A673 (cell line): ENCODE measurements at regions not wholly inside any gene's neighbourhood (a gene's known extent, or its start where the extent isn't known, plus 50 kb on each side); places are given as distances from the start of the nearest gene placed in this dataset.

Experiments used
- BruUV-seq: library from RNA; stranded (reverse); fragments of 400-500 nt; replicated peaks from 2 replicates; lab custom pipeline; 2021; lab: Mats Ljungman, UMichigan
- CTCF ChIA-PET: fragments of 300-600 bp; sonication (Branson Sonifier 250); formaldehyde crosslinking; loops from one replicate; lab custom pipeline; 2022; ENCODE audit warnings: antibody characterized with exemption; lab: Charles Lee
- POLR2A ChIA-PET: fragments of 300-600 bp; sonication (Branson Sonifier 250); formaldehyde crosslinking; loops from one replicate; lab custom pipeline; 2022; ENCODE audit warnings: antibody characterized with exemption; ENCODE audit not compliant: low non-redundant PET; lab: Charles Lee
- DNase-seq: peaks from one replicate; pipeline ENCODE4 v3.0.0-alpha.2; 2015; ENCODE audit warnings: low spot score
- H3K27ac ChIP-seq: fragments of 200-600 bp; sonication (generic); 2 replicates; pipeline ENCODE4 v1.5.1; 2016; ENCODE audit warnings: mixed run types, low read depth, mild to moderate bottlenecking, mixed read lengths, antibody characterized with exemption, low read length; ENCODE audit not compliant: poor library complexity, severe bottlenecking
- H3K27me3 ChIP-seq: fragments of 200-600 bp; sonication (generic); replicated peaks from 2 replicates; pipeline ENCODE4 v1.6.1; 2017; ENCODE audit warnings: mixed run types, low read depth, mild to moderate bottlenecking, mixed read lengths, antibody characterized with exemption, low read length; ENCODE audit not compliant: insufficient read depth, poor library complexity
- H3K36me3 ChIP-seq: fragments of 200-600 bp; sonication (generic); 2 replicates; pipeline ENCODE4 v1.6.1; 2016; ENCODE audit warnings: mixed run types, mild to moderate bottlenecking, mixed read lengths, antibody characterized with exemption, low read length; ENCODE audit not compliant: insufficient read depth, poor library complexity, severe bottlenecking
- H3K4me1 ChIP-seq: fragments of 200-600 bp; sonication (generic); 2 replicates; pipeline ENCODE4 v1.6.1; 2017; ENCODE audit warnings: mixed run types, mild to moderate bottlenecking, mixed read lengths, antibody characterized with exemption, low read length; ENCODE audit not compliant: insufficient read depth, poor library complexity, severe bottlenecking
- H3K4me3 ChIP-seq: fragments of 200-600 bp; sonication (generic); 2 replicates; pipeline ENCODE4 v1.5.1; 2016; ENCODE audit warnings: low read depth, mixed run types, mild to moderate bottlenecking, mixed read lengths, low read length; ENCODE audit not compliant: poor library complexity, severe bottlenecking
- H3K9me3 ChIP-seq: fragments of 200-600 bp; sonication (generic); 2 replicates; pipeline ENCODE4 v1.6.1; 2016; ENCODE audit warnings: mixed run types, low read depth, mild to moderate bottlenecking, mixed read lengths, antibody characterized with exemption, low read length; ENCODE audit not compliant: poor library complexity, severe bottlenecking
- EZH2 ChIP-seq: fragments of 200-600 bp; sonication (generic); IDR thresholded peaks from 2 replicates; pipeline ENCODE4 v1.6.1; 2017; ENCODE audit warnings: borderline replicate concordance, low read depth, mild to moderate bottlenecking, mixed read lengths, antibody characterized with exemption, low read length; ENCODE audit not compliant: poor library complexity, severe bottlenecking
- intact Hi-C: fragments of 100-400 bp; cut with micrococcal nuclease; formaldehyde crosslinking; loops from one replicate; pipeline ENCODE4 v1.10.0; 2022; ENCODE audit not compliant: unreplicated experiment
- TF ChIP-seq, protein P1 (sequence below): fragments of 300-800, 200-600 bp; sonication (generic); conservative IDR thresholded peaks from 2 replicates; pipeline ENCODE4 v1.5.1; 2017; ENCODE audit warnings: low read depth, mild to moderate bottlenecking, antibody characterized with exemption, low read length, moderate library complexity, mixed read lengths

DNA sequence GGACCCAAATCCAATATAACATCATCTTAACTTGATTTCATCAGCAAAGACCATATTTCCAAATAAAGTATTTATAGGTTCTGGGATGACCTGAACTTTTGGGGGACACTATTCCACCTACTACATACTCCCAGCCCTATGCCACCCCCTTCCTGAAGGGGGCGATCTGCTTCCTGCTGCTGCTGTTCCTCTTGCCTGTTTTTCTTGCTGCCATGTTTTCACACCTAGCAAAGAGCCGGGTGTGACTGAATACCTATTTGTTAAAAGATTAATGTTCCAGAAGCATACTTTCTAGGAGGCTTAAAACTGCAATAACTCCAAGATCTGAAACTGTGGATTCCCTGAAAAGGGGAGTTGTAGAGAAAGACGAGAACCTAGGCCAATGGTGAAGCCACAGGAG lies 89.7 kb downstream of the ICOS start:
- H3K27ac ChIP-seq, result peak overlapping the region; percentile 36
- H3K4me3 ChIP-seq, result no peak overlapping the region
- H3K36me3 ChIP-seq, result no peaks in the 10 kb centered on the region
- intact Hi-C loops, result loop anchor here (10.0 kb wide), 5 partner anchors 119 to 1899 kb away; partner anchors contain the start of gene NRP2
- H3K4me1 ChIP-seq, result peaks cover 21% of the 10 kb centered on the region
- no peak for DNase-seq
- no TSS peak for BruUV-seq
- H3K27me3 ChIP-seq, result no peaks in the 10 kb centered on the region
- TF ChIP-seq EZH2, result no peak
- TF ChIP-seq, protein P1, sequence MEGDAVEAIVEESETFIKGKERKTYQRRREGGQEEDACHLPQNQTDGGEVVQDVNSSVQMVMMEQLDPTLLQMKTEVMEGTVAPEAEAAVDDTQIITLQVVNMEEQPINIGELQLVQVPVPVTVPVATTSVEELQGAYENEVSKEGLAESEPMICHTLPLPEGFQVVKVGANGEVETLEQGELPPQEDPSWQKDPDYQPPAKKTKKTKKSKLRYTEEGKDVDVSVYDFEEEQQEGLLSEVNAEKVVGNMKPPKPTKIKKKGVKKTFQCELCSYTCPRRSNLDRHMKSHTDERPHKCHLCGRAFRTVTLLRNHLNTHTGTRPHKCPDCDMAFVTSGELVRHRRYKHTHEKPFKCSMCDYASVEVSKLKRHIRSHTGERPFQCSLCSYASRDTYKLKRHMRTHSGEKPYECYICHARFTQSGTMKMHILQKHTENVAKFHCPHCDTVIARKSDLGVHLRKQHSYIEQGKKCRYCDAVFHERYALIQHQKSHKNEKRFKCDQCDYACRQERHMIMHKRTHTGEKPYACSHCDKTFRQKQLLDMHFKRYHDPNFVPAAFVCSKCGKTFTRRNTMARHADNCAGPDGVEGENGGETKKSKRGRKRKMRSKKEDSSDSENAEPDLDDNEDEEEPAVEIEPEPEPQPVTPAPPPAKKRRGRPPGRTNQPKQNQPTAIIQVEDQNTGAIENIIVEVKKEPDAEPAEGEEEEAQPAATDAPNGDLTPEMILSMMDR, result peak; percentile 57
- H3K9me3 ChIP-seq, result no peaks in the 10 kb centered on the region
- POLR2A ChIA-PET, result no interaction called here
- CTCF ChIA-PET, result interaction anchor here (1.0 kb wide), 1 partner anchor 799 kb away, joined by 3 read pairs; no protein-coding TSS in a partner anchor

DNA sequence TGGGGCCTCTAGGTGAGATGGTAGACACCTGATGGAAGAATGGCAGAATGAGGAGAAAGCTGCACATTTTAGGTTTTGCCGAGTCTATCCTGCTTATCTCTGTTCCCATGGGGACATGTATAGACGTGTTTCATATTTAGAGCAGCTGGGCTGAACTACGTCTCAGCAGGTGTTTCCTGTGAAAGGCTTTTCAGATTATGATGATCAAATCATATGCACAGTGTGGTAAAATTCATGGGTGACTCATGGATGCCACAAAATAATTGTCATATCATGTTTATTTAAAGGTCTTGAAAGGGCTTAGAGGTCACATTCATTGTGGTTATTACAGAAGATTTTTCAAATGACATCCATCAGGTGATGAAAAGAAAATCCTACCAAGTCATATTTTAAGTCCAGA lies 90.5 kb downstream of the ICOS start:
- POLR2A ChIA-PET, result no interaction called here
- no peaks in the 10 kb centered on the region for H3K36me3 ChIP-seq

DNA sequence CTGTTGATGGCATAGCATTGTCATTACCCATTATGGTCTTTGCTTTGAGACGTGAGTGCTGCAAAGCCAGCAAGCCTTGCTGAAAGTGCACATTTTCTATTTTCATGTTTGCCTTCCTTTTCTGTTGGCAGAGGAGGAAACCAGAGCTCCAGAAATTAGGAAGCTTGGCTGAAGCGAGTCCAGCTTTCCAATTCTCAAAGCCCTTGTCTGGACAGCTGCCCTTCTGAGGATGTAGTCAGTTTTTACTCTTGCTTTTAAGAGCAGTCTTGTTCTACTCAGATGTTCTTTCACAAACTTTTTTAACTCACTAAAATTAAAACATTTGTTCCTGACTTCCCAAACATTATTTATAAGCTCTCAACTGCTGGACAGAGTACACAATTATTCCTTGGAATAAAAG lies 93.8 kb downstream of the ICOS start:
- POLR2A ChIA-PET, result no interaction called here
- Histone ChIP-seq H3K36me3 (no peaks in the 10 kb centered on the region), H3K9me3 (no peaks in the 10 kb centered on the region), H3K4me3 (no peak overlapping the region), H3K4me1 (peaks cover 11% of the 10 kb centered on the region), H3K27me3 (no peaks in the 10 kb centered on the region), H3K27ac (no peak overlapping the region)
- no TSS peak for BruUV-seq
- no peak for DNase-seq
- intact Hi-C loops, result no loop called here
- CTCF ChIA-PET, result no interaction called here
- TF ChIP-seq EZH2, result no peak
- TF ChIP-seq, protein P1, result no peak

More for the DNA sequence above, 90.5 kb downstream of the ICOS start:
- CTCF ChIA-PET, result interaction anchor here (1.0 kb wide), 1 partner anchor 798 kb away, joined by 3 read pairs; no protein-coding TSS in a partner anchor
- no TSS peak for BruUV-seq
- Histone ChIP-seq H3K27ac (peak overlapping the region; percentile 36), H3K4me1 (peaks cover 21% of the 10 kb centered on the region), H3K27me3 (no peaks in the 10 kb centered on the region), H3K9me3 (no peaks in the 10 kb centered on the region), H3K4me3 (no peak overlapping the region)
- intact Hi-C loops, result loop anchor here (10.0 kb wide), 5 partner anchors 118 to 1898 kb away; partner anchors contain the start of gene NRP2
- TF ChIP-seq EZH2, result no peak
- TF ChIP-seq, protein P1, result no peak
- peak; percentile 82 for DNase-seq
